ENCODE measurements at regions not wholly inside any gene's neighbourhood (a gene's known extent, or its start where the extent isn't known, plus 50 kb on each side); places are given as distances from the start of the nearest gene placed in this dataset.

DNA sequence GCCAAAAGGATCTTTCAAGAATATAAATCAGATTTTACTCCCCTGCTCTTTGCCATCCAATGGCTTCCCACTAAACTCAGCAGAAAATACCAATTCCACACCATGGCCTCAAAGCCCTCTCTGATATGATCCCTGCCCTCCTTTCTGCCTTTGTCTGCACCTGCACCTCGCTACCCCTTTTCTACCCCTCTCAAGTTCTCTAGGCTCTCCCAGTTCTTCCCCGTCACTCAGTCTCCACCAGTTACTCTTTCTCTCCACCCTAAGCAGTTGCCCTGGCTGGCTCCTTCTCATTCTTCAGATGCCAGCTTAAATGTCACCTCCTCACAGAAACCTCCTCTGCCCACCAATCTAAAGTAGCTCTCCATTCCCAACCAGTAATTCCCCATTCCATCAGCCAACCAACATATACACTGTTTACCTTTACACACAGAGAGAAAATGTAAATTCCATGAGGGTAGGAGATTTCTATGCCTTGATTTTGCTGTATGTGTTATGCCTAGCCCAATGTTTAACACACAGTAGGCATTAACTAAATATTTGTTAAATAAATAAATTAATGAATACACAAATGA is 93.6 kb upstream of the LPP start:
- POLR2A ChIA-PET (ENCODE audit: unreplicated experiment), result no interaction called here
- in situ Hi-C loops (cut with MboI; ENCODE audit: low sequenced_read_pairs), result no loop called here
- no TSS peak for BruUV-seq (replicated peaks)

More for the DNA sequence above, 93.6 kb upstream of the LPP start:
- no peaks in the 10 kb centered on the region for H3K9me3 ChIP-seq (ENCODE audit: control insufficient read depth, insufficient read depth, low read length)
- H2AFZ ChIP-seq (replicated peaks; ENCODE audit: low read length, poor library complexity), result no peak overlapping the region
- no peak overlapping the region for H2BK20ac ChIP-seq (ENCODE audit: low read depth, low read length)
- H4K8ac ChIP-seq (ENCODE audit: low read depth in 2 of 2, low read length in 2 of 2), result no peak overlapping the region
- H3K4me1 ChIP-seq (ENCODE audit: control insufficient read depth, insufficient read depth, low read length), result peaks cover 7% of the 10 kb centered on the region; the same call in 1 of the 2 replicates
- no peak overlapping the region for H2AK5ac ChIP-seq (ENCODE audit: low read depth, low read length)
- no peak overlapping the region for H3K27ac ChIP-seq (ENCODE audit: insufficient read depth, low read length)
- DNase-seq (no peak), ATAC-seq (ENCODE audit: low read depth) (no peak)
- CTCF ChIA-PET, result interaction anchor here (1.6 kb wide), 1 partner anchor 12 kb away, joined by 3 read pairs; no protein-coding TSS in a partner anchor
- H2BK120ac ChIP-seq (ENCODE audit: low read depth, low read length), result no peak overlapping the region
- no peaks in the 10 kb centered on the region for H3K79me1 ChIP-seq (ENCODE audit: low read depth in 1 of 2, low read length in 2 of 2)
- H3K9me1 ChIP-seq (ENCODE audit: insufficient read depth, low read length), result no peaks in the 10 kb centered on the region
- H3K4ac ChIP-seq (ENCODE audit: low read depth, low read length), result no peak overlapping the region
- no peak overlapping the region for H4K5ac ChIP-seq (ENCODE audit: low read depth, low read length)
- WGBS, 2 experiments (ENCODE audit: extremely low coverage in 2 of 2, insufficient read length in 1 of 2), result 100% methylated on average over 2 of the region's 2 CpGs; no CpG with 5 or more reads in 1 of the 2 experiments
- H3K18ac ChIP-seq (ENCODE audit: low read depth, low read length), result no peak overlapping the region
- no peak overlapping the region for H4K91ac ChIP-seq (ENCODE audit: insufficient read depth, low read depth, low read length)
- dilution Hi-C loops (cut with HindIII; ENCODE audit: low sequenced_read_pairs, unreplicated experiment), result no loop called here
- peak overlapping the region; percentile 31 for H2BK5ac ChIP-seq (ENCODE audit: low read depth, low read length, poor library complexity, severe bottlenecking)
- H3K9ac ChIP-seq (ENCODE audit: low read depth, low read length), result no peak overlapping the region
- H3K4me2 ChIP-seq (ENCODE audit: low read depth, low read length), result no peak overlapping the region
- no peaks in the 10 kb centered on the region; the same call in 1 of the 2 replicates for H3K36me3 ChIP-seq (ENCODE audit: control insufficient read depth, insufficient read depth, low read length)
- H4K20me1 ChIP-seq (ENCODE audit: insufficient read depth, low read length), result no peaks in the 10 kb centered on the region
- no peak overlapping the region for H2AK9ac ChIP-seq (replicated peaks; ENCODE audit: low read depth, low read length, poor library complexity)
- H3K14ac ChIP-seq (replicated peaks; ENCODE audit: low read depth, low read length), result no peak overlapping the region
- no peak for TF ChIP-seq MXI1 (IDR thresholded peaks at IDR 0.05; ENCODE audit: borderline replicate concordance, low read depth, low read length)
- TF ChIP-seq MAFK (IDR thresholded peaks at IDR 0.05; ENCODE audit: low read depth, low read length), result no peak
- TF ChIP-seq MAZ (IDR thresholded peaks at IDR 0.05; ENCODE audit: borderline replicate concordance, low read depth, low read length), result no peak
- TF ChIP-seq CEBPB (IDR thresholded peaks at IDR 0.05; ENCODE audit: low read depth, low read length), result no peak
- TF ChIP-seq RFX5 (IDR thresholded peaks at IDR 0.05; ENCODE audit: low read depth, low read length), result no peak
- TF ChIP-seq CHD1 (IDR thresholded peaks at IDR 0.05; ENCODE audit: low read depth, low read length), result no peak
- TF ChIP-seq RAD21 (IDR thresholded peaks at IDR 0.05; ENCODE audit: low read length), result no peak
- TF ChIP-seq CTCF (conservative IDR thresholded peaks at IDR 0.05; ENCODE audit: low read depth, low read length), result no peak
- TF ChIP-seq FOS (IDR thresholded peaks at IDR 0.05; ENCODE audit: low read depth, low read length), result no peak
- TF ChIP-seq NFE2L2 (IDR thresholded peaks at IDR 0.05; ENCODE audit: low read depth, low read length), result no peak
- no peak for TF ChIP-seq BHLHE40 (IDR thresholded peaks at IDR 0.05; ENCODE audit: low read depth, low read length)
- TF ChIP-seq, protein P1, sequence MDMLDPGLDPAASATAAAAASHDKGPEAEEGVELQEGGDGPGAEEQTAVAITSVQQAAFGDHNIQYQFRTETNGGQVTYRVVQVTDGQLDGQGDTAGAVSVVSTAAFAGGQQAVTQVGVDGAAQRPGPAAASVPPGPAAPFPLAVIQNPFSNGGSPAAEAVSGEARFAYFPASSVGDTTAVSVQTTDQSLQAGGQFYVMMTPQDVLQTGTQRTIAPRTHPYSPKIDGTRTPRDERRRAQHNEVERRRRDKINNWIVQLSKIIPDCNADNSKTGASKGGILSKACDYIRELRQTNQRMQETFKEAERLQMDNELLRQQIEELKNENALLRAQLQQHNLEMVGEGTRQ (IDR thresholded peaks at IDR 0.05; ENCODE audit: low read depth, low read length), result no peak
- no peak for TF ChIP-seq ELK1 (IDR thresholded peaks at IDR 0.05; ENCODE audit: borderline replicate concordance, low read depth, low read length)
- no peak for TF ChIP-seq POLR2A (IDR thresholded peaks at IDR 0.05; ENCODE audit: low read depth, low read length)
- TF ChIP-seq RCOR1 (IDR thresholded peaks at IDR 0.05; ENCODE audit: insufficient replicate concordance, low read length), result no peak
- no peak for TF ChIP-seq SMC3 (IDR thresholded peaks at IDR 0.05; ENCODE audit: low read depth, low read length)
- no peak overlapping the region for H3K4me3 ChIP-seq (ENCODE audit: insufficient read depth, low read depth, low read length)
- H3K23ac ChIP-seq (ENCODE audit: low read depth, low read length), result no peak overlapping the region
- no peak overlapping the region for H2BK15ac ChIP-seq (ENCODE audit: low read depth, low read length)
- intact Hi-C loops (cut with micrococcal nuclease), result no loop called here
- no peaks in the 10 kb centered on the region for H3K27me3 ChIP-seq (ENCODE audit: control insufficient read depth, insufficient read depth, low read length)
- H3K56ac ChIP-seq (ENCODE audit: extremely low read depth, insufficient read depth, low read length), result no peak overlapping the region

Measured in IMR-90 (cell line).